DND-41 (cell line): ENCODE measurements at regions not wholly inside any gene's neighbourhood (a gene's known extent, or its start where the extent isn't known, plus 50 kb on each side); places are given as distances from the start of the nearest gene placed in this dataset.

Source experiments
- ATAC-seq: fragments of 200-7000 bp; cut with Tn5 transposase; 3 replicates; pipeline ENCODE4 v1.9.1; 2021; ENCODE audit warnings: low read depth; ENCODE audit not compliant: insufficient read depth
- DNase-seq: peaks from one replicate; pipeline ENCODE4 v3.0.0-alpha.2; 2020
- H2AFZ ChIP-seq: 2 replicates; pipeline ENCODE4 v1.6.0; 2012; ENCODE audit warnings: low read depth, low read length
- H3K27ac ChIP-seq: 2 replicates; pipeline ENCODE4 v1.5.1; 2012; ENCODE audit warnings: low read length, inconsistent platforms
- H3K27me3 ChIP-seq: fragments of 200-600 bp; sonication (generic); 2 replicates; pipeline ENCODE4 v1.6.0; 2012; ENCODE audit warnings: low read length, mild to moderate bottlenecking, inconsistent platforms; ENCODE audit not compliant: insufficient read depth, poor library complexity
- H3K36me3 ChIP-seq: 2 replicates; pipeline ENCODE4 v1.5.1; 2012; ENCODE audit warnings: low read length, inconsistent platforms; ENCODE audit not compliant: insufficient read depth
- H3K4me1 ChIP-seq: 2 replicates; pipeline ENCODE4 v1.5.1; 2012; ENCODE audit warnings: mild to moderate bottlenecking, low read length; ENCODE audit not compliant: insufficient read depth
- H3K4me2 ChIP-seq: 2 replicates; pipeline ENCODE4 v1.6.0; 2012; ENCODE audit warnings: mild to moderate bottlenecking, moderate library complexity, low read length, inconsistent platforms; ENCODE audit not compliant: insufficient read depth
- H3K4me3 ChIP-seq, 2 experiments: fragments of 200-600 bp in 1 of 2; shearing (Covaris generic) in 1 of 2; 2 replicates each; pipeline ENCODE4 v1.5.1; 2012 to 2016; ENCODE audit warnings: inconsistent platforms in 2 of 2, low read length in 2 of 2, mild to moderate bottlenecking in 2 of 2, low read depth in 1 of 2, moderate library complexity in 1 of 2
- H3K79me2 ChIP-seq: 2 replicates; pipeline ENCODE4 v1.6.0; 2012; ENCODE audit warnings: low read length, inconsistent platforms; ENCODE audit not compliant: insufficient read depth
- H3K9ac ChIP-seq: 2 replicates; pipeline ENCODE4 v1.6.0; 2012; ENCODE audit warnings: low read depth, mild to moderate bottlenecking, inconsistent platforms, low read length, moderate library complexity
- H3K9me3 ChIP-seq: 2 replicates; pipeline ENCODE4 v1.5.1; 2012; ENCODE audit warnings: low read length, moderate library complexity, mild to moderate bottlenecking, inconsistent platforms; ENCODE audit not compliant: insufficient read depth, severe bottlenecking
- H4K20me1 ChIP-seq: 2 replicates; pipeline ENCODE4 v1.6.0; 2012; ENCODE audit warnings: low read length; ENCODE audit not compliant: insufficient read depth
- CTCF ChIP-seq: IDR thresholded peaks from 2 replicates; pipeline ENCODE4 v1.5.1; 2012; ENCODE audit warnings: borderline replicate concordance, low read length, moderate library complexity, mild to moderate bottlenecking; ENCODE audit not compliant: poor library complexity, severe bottlenecking; ENCODE audit errors: extremely low read depth
- EZH2 ChIP-seq: IDR thresholded peaks from 3 replicates; pipeline ENCODE4 v1.6.1; 2012; ENCODE audit warnings: borderline replicate concordance, low read depth, mild to moderate bottlenecking, moderate library complexity, low read length, inconsistent platforms; ENCODE audit not compliant: severe bottlenecking

DNA sequence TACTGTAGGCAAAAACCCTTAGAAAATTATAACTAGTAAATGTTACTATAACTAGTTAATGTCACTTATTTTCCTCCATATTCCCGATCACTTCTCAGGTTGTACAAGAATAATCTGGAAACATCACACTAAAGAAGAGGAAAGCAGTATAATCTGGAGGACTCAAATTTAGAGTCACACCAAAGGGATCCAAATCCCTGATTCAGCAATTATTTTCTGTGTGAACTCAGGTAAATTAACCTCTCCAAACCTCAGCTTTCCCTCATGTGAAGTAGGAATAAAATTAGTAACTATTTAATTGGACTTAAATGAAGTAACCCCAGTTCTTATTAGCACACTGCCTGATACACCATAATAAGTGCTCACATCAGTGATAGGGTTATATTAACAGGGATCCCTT lies 170.1 kb upstream of the NECTIN3 start:
- TF ChIP-seq CTCF = no peak
- no peak for TF ChIP-seq EZH2
- no peak overlapping the region for H3K27ac ChIP-seq
- H3K9me3 ChIP-seq = no peaks in the 10 kb centered on the region
- no peak overlapping the region for H3K4me3 ChIP-seq
- DNase-seq (no peak), ATAC-seq (no peak)
- H3K4me2 ChIP-seq = no peak overlapping the region
- H3K4me1 ChIP-seq = no peaks in the 10 kb centered on the region
- no peaks in the 10 kb centered on the region for H3K36me3 ChIP-seq
- H2AFZ ChIP-seq = no peak overlapping the region
- H4K20me1 ChIP-seq = no peaks in the 10 kb centered on the region
- H3K9ac ChIP-seq = no peak overlapping the region
- no peaks in the 10 kb centered on the region for H3K79me2 ChIP-seq
- no peaks in the 10 kb centered on the region for H3K27me3 ChIP-seq

GRCh38 chr3:110902453-110903085 lies 169.0 kb upstream of the NECTIN3 start:
- no peak overlapping the region for H3K27ac ChIP-seq
- H3K27me3 ChIP-seq = no peaks in the 10 kb centered on the region
- no peaks in the 10 kb centered on the region for H3K79me2 ChIP-seq
- H3K9me3 ChIP-seq = no peaks in the 10 kb centered on the region
- TF ChIP-seq EZH2 (no peak), CTCF (no peak)
- DNase-seq (no peak), ATAC-seq (no peak)
- no peak overlapping the region for H3K4me2 ChIP-seq
- H2AFZ ChIP-seq = no peak overlapping the region
- no peaks in the 10 kb centered on the region for H3K4me1 ChIP-seq
- no peaks in the 10 kb centered on the region for H4K20me1 ChIP-seq
- H3K4me3 ChIP-seq = no peak overlapping the region
- H3K9ac ChIP-seq = no peak overlapping the region
- H3K36me3 ChIP-seq = no peaks in the 10 kb centered on the region

GRCh38 chr3:110903771-110904519 lies 167.7 kb upstream of the NECTIN3 start:
- Histone ChIP-seq H3K27ac (no peak overlapping the region), H3K4me2 (no peak overlapping the region), H3K36me3 (no peaks in the 10 kb centered on the region), H3K79me2 (no peaks in the 10 kb centered on the region), H2AFZ (no peak overlapping the region), H3K9ac (no peak overlapping the region), H4K20me1 (no peaks in the 10 kb centered on the region), H3K9me3 (no peaks in the 10 kb centered on the region), H3K27me3 (no peaks in the 10 kb centered on the region), H3K4me3 (no peak overlapping the region), H3K4me1 (no peaks in the 10 kb centered on the region)
- no peak for TF ChIP-seq EZH2
- ATAC-seq (no peak), DNase-seq (no peak)

DNA sequence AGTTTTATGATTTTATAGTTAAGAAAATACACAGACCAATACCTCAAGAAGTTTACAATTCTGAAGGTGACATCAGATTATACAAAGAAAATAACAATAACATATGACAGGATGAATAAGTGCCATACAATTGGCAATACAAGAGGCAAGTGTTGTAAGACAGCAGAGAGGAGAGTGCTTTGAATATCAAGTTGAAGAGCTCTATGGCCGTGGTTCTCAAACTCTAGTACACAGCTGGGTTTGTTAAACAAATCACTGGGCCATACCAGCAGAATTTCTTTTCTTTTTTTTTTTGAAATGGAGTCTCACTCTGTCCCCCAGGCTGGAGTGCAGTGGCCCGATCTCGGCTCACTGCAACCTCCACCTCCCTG lies 167.1 kb upstream of the NECTIN3 start:
- Histone ChIP-seq H3K9ac (no peak overlapping the region), H3K4me1 (no peaks in the 10 kb centered on the region), H3K4me3 (no peak overlapping the region), H3K4me2 (no peak overlapping the region), H2AFZ (no peak overlapping the region), H3K9me3 (no peaks in the 10 kb centered on the region), H3K27ac (no peak overlapping the region), H3K27me3 (no peaks in the 10 kb centered on the region), H3K36me3 (no peaks in the 10 kb centered on the region), H4K20me1 (no peaks in the 10 kb centered on the region), H3K79me2 (no peaks in the 10 kb centered on the region)
- no peak for DNase-seq
- no peak for ATAC-seq
- no peak for TF ChIP-seq EZH2
- no peak for TF ChIP-seq CTCF
